HG03066 (cell line): ENCODE measurements at regions not wholly inside any gene's neighbourhood (a gene's known extent, or its start where the extent isn't known, plus 50 kb on each side); places are given as distances from the start of the nearest gene placed in this dataset.

Experiments
- ATAC-seq: cut with Tn5 transposase; IDR thresholded peaks from one replicate; pipeline ENCODE4 v1.9.1; 2021; ENCODE audit warnings: low read depth; ENCODE audit not compliant: unreplicated experiment

- ATAC-seq, result no peak
These were observed 51.1 kb upstream of the BEGAIN start for GRCh38 chr14:100638211-100638855.

- ATAC-seq, result no peak
These were observed 52.1 kb upstream of the BEGAIN start for GRCh38 chr14:100639280-100639679.

GRCh38 chr14:100640471-100641273 lies 53.5 kb upstream of the BEGAIN start:
- ATAC-seq, result peak; percentile 89

GRCh38 chr14:100641274-100641860 lies 54.1 kb upstream of the BEGAIN start:
- ATAC-seq, result no peak

GRCh38 chr14:100643426-100643825 lies 56.2 kb upstream of the BEGAIN start:
- ATAC-seq, result no peak

- ATAC-seq, result no peak
These were observed 57.2 kb upstream of the BEGAIN start for GRCh38 chr14:100644383-100644782.

GRCh38 chr14:100644784-100645183 lies 57.6 kb upstream of the BEGAIN start:
- no peak for ATAC-seq

GRCh38 chr14:100645196-100645981 lies 58.2 kb upstream of the BEGAIN start:
- peak; percentile 66 for ATAC-seq

GRCh38 chr14:100645982-100646314 lies 58.7 kb upstream of the BEGAIN start:
- no peak for ATAC-seq

- no peak for ATAC-seq
These were observed 61.4 kb upstream of the BEGAIN start for GRCh38 chr14:100648474-100649172.

- ATAC-seq, result no peak
These were observed 61.9 kb upstream of the BEGAIN start for GRCh38 chr14:100649173-100649519.

GRCh38 chr14:100651999-100652508 lies 64.8 kb upstream of the BEGAIN start:
- no peak for ATAC-seq

GRCh38 chr14:100652744-100653143 lies 65.5 kb upstream of the BEGAIN start:
- no peak for ATAC-seq

- ATAC-seq, result no peak
These were observed 66.2 kb upstream of the BEGAIN start for GRCh38 chr14:100653409-100653808.

- no peak for ATAC-seq
These were observed 67.0 kb upstream of the BEGAIN start for GRCh38 chr14:100654025-100654813.

- no peak for ATAC-seq
These were observed 67.9 kb upstream of the BEGAIN start for GRCh38 chr14:100654814-100655740.

- ATAC-seq, result no peak
These were observed 68.5 kb upstream of the BEGAIN start for GRCh38 chr14:100655741-100656085.

GRCh38 chr14:100656996-100657395 lies 69.7 kb upstream of the DLK1 start:
- ATAC-seq, result no peak

- ATAC-seq, result no peak
These were observed 68.9 kb upstream of the DLK1 start for GRCh38 chr14:100657780-100658179.
